HG03108 (cell line): ENCODE measurements at regions not wholly inside any gene's neighbourhood (a gene's known extent, or its start where the extent isn't known, plus 50 kb on each side); places are given as distances from the start of the nearest gene placed in this dataset.
"Not testable (repeated sequence)": the region's sequence is repeated elsewhere in the genome, so short reads cannot be mapped to it uniquely, and the experiment has no call there.

Experiments used
- ATAC-seq: cut with Tn5 transposase; IDR thresholded peaks from one replicate; pipeline ENCODE4 v1.9.1; 2021; ENCODE audit warnings: moderate library complexity; ENCODE audit not compliant: unreplicated experiment

DNA sequence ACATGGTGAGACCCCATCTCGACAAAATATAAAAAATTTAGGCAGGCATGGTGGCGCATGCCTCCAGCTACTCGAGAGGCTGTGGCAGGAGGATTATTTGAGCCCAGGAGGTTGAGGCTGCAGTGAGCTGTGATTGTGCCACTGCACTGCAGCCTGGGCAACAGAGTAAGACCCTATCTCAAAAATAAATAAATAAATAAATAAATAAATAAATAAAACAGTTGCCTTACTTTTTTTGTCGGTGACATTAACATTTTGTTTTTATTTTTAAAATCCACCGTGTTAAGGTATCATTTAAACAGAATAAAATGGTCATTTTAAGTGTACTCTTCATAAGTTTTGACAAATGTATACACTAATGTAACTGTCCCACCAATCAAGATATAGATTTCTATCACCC, 57.0 kb downstream of the RASL11A start:
- ATAC-seq = no peak

DNA sequence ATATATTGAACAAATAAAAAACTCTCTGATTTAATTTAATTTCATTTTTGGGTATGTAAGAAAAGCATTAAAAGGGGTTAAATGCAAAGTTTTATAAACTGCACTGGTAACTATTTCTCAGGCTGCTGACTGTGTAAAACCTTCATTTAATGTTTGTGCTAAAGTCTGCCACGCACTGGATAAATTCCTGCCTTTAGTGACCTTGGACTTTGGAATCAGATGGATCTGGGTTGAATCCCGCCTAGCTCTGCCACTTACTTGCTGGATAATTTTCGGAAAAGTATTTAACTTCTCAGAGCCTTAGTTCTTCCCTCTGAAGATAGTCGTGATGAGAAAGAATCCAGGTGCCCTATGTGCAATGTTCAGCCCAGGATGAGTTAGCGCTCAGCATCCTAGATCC, 58.6 kb downstream of the RASL11A start:
- no peak for ATAC-seq

- no peak for ATAC-seq
These were observed 64.3 kb downstream of the RASL11A start for GRCh38 chr13:27334774-27335435.

DNA sequence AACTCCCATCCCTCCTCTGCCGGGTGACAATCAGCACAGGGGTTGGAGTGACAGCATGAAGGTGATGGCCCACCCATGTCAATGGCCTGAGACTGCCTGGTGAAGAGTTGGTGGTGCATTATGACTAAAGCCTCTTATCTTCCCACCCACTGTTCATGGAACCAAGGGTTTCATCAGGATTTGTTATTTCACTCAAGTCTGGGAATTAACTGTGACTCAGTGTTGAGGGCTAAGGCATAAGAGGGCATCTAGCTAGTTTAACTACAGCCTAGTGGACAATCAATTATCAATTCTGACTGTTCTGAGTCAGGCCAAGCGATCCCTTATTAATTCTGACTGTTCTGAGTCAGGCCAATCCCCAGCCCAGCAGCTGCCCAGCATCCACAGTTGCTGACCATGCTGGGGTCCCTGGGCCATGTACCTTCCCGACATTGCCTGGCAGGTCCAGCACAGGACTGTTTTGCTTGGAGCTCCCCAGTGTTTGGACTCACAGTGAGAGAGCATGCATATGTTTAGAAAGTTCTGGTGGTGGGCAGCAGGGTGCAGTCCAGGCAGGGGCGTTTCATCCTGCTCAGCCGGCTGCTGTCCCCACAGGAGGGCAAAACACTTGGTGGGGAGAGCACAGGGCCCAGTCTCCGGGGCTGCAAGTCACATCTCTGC, 65.5 kb downstream of the RASL11A start:
- no peak for ATAC-seq

DNA sequence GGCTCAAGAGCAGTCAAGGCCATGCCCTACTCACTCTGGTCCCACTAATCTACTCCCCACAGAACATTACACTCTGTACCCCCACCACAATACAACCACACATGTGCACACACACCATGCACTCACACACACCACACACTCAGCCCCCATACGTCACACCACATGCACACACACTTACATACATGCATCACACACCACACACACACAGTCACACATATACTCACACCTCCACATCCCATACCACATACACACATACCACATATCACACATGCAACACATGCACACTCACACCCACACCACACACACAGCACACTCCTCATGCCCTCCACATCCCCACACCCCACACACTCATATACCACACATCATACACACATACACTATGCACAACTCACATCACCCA, 67.6 kb downstream of the RASL11A start:
- ATAC-seq = no peak

DNA sequence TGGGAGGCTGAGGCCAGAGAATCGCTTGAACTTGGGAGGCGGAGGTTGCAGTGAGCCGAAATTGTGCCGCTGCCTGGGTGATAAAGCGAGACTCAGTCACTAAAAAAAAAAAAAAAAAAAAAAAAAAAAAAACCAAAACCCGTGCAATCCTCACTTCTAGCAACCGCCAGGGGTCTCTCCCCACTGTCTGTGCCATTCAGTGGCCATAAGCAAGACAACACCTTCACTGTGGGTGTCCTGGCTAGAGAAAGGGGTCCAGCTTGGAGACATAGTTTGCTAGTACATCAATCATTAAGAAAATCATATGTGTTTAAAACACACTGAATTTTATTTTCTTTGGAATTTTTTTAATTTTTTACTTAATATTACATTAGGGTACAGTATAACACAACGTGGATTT, 68.2 kb downstream of the RASL11A start:
- ATAC-seq = no peak

DNA sequence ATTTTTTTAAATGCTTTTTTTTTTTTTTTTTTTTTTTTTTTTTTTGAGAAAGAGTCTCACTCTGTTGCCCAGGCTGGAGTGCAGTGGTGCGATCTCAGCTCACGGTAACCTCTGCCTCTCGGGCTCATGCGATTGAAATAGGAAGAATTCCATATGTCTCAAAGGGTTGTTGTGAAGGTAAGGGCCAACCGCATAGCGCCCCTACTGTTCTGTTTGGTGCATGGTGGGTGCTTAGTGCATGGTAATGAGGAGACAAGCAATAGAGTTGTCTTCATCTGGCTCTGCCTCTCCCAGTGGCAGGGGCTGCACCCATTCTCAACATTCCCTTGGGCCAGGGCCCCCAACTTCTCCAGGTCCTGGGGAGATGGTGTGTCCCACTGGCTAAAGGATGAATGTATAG, 68.7 kb downstream of the RASL11A start:
- peak; percentile 64 for ATAC-seq

DNA sequence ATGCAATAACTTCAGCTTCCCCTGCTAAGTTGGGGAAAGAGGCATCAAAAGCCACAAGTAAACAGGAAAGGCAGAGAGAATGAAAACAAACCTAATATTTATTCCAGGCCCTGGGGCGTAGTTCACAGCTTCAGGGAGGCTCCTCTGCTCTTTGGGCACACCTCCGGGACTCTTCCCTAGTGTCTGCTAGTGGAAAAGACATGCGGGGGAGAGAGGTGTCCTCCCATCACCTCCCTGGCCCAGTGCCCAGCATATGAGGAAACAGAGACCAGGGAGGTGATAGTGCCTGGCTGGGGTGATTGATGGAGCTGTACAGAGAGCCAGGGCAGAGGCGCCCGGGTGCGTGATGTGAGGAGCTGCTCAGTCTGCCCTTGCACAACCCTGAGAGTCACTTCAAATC, 71.0 kb downstream of the RASL11A start:
- no peak for ATAC-seq

DNA sequence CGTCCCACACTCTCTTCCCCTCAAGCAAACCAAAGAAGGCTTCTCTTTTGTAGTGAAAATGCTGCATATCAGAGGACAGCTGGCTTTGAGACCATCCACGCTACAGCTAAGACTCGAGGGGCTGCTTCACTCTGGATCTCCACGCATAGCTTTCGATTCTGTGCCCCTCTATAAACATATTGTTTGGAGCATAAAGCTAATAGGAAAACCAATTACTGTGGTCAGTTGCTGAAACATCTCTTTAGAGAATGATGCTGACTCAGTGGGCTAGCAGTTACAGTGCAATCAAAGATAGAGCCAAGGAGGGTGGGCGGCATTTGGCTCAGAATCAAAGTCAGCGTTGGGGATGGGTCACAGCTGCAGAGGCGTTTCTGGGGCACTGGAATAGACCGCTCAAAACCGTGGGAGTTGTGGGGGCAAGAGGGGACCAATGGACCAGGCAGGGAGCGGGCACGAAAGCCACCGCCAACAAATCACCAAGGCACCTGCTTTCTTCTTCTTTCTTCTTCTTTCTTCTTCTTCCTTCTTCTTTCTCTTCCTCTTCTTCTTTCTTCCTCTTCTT, 76.7 kb downstream of the RASL11A start:
- ATAC-seq = no peak

DNA sequence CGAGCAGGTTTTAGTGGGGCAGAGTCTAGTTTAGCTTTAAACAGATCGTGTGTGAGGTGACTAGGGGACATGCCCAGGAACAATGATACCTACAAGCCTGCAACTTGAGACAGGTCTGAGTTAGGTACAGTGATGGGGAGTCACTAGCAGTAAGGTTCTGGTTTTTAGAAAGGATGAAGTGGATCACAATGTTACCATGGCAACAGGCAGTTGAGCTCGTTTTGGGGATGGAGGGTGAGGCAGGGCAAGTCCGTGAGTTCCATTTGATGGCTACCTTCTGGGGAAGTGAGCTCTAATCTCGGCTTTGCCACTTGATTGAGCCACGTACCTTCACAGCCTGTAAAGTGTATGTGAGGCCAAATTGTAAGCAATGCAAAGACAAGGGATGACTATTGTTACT, 76.0 kb upstream of the GTF3A start:
- no peak for ATAC-seq

DNA sequence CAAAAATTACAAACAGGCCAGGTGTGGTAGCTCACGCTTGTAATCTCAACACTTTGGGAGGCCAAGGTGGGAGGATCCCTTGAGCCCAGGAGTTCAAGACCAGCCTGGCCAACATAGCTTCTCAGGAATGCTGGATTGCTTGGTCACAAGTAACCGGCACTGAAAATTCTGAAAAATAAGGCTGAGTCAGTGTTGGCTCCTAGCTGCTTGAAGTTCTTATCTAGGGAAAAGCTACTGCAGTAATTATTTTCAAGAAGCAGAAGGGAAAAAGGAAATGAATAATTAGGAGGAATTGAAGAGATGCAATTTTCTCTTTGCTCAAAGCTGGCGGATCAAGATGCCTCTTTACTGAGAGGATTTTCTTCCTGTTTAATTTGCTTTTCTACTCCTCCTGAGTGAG, 75.0 kb upstream of the GTF3A start:
- no peak for ATAC-seq

GRCh38 chr13:27350825-27351224, 73.6 kb upstream of the GTF3A start:
- ATAC-seq = not testable (repeated sequence)

DNA sequence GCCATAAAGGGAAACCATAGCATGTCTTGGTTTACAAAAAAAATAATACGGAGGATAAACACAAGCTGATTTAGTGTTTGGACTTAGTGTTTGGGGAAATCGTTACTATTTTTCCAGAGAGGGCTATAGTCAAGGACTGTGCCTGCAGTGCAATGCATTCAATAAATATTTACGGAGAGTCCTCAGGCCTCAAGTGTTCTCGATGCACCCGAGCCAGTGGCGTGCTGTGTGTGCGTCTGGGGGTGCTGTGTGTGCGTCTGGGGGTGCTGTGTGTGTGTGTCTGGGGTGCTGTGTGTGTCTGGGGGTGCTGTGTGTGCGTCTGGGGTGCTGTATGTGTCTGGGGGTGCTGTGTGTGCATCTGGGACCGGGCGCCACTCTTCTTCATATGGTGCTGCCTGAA, 71.7 kb upstream of the GTF3A start:
- no peak for ATAC-seq

- peak; percentile 99 for ATAC-seq
These were observed 71.2 kb upstream of the GTF3A start for GRCh38 chr13:27353166-27353583.

GRCh38 chr13:27353708-27354107, 70.7 kb upstream of the GTF3A start:
- no peak for ATAC-seq

- no peak for ATAC-seq
These were observed 70.0 kb upstream of the GTF3A start for GRCh38 chr13:27354379-27354778.

DNA sequence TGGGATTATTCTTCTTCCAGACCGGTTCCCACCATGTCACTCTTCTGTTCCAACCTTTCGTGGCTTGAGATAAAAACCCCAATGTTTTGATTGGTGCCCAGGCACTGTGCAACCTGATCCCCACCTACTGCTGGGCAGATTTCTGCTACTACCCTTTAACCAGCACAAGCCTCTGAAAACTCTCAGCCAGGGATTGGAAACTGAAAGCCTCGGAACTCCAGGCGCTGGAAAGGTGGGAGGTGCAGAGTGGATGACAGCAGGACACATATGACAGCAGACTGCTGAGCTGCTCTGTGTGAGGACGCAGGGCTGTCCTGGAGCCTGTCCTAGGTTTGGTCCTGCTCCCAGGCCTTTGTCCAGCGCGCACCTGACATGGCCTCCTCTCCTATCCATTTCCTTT, 68.5 kb upstream of the GTF3A start:
- ATAC-seq = no peak

GRCh38 chr13:27358420-27358819, 66.0 kb upstream of the GTF3A start:
- no peak for ATAC-seq

- ATAC-seq = no peak
These were observed 65.1 kb upstream of the GTF3A start for GRCh38 chr13:27359199-27359821.

- ATAC-seq = no peak
These were observed 63.9 kb upstream of the GTF3A start for GRCh38 chr13:27360562-27360961.

DNA sequence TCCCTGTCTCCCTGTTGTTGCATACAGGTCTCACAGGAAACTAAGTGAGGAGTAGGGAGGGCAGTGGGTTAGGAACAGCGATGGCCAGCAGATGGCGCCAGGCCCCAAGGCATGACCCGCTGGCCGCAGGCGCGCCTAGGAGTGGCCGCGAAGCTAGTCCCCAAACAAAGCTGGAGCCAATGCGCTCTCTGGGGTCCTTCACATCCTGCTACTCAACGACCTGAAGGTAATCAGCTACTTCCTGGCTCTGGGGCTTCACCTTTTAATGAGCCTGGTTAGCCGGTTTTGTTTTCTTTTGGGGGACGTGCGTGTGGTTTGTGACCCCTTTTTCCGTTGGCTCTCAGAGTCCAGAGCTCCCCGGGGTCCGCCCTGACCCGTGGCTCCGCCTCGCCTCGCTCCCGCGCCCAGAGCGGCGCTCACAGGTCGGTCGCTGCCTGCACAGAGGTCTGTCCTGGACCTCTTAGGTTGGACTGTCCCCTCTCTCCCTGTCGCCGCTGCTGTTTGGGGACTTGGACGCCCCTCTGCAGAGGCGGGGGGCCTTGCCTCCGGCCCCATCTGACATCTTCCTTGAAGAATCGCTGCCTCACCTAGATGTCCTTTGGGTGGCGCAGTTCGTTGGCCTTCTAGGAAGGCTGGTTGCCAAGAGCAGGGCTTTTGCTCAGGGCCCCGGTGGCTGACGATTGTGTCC, 62.2 kb upstream of the GTF3A start:
- peak; percentile 79 for ATAC-seq

GRCh38 chr13:27363637-27364036, 60.8 kb upstream of the GTF3A start:
- not testable (repeated sequence) for ATAC-seq
